Ovary (tissue), 7 donors: ENCODE measurements at regions not wholly inside any gene's neighbourhood (a gene's known extent, or its start where the extent isn't known, plus 50 kb on each side); places are given as distances from the start of the nearest gene placed in this dataset.
A peak's percentile ranks its signal among the peaks of the same experiment; 100 is the strongest.

Experiments
- DNase-seq, 5 donors: peaks; one replicate each; pipeline ENCODE4 v3.0.0-alpha.2; 2019 to 2020
- H3K27ac ChIP-seq, 2 donors: fragments of 200-600 bp; one replicate each; pipeline versions ENCODE4 v1.5.1 to v1.8.0; 2019 to 2022
- H3K27me3 ChIP-seq: fragments of 200-600 bp; one replicate; pipeline ENCODE4 v1.8.0; 2022
- H3K36me3 ChIP-seq: fragments of 200-600 bp; sonication (generic); one replicate; pipeline ENCODE4 v1.5.1; 2019
- H3K4me1 ChIP-seq: one replicate; pipeline ENCODE4 v1.8.1; 2013; ENCODE audit warnings: mild to moderate bottlenecking, moderate library complexity; ENCODE audit not compliant: insufficient read depth
- H3K4me3 ChIP-seq: fragments of 200-600 bp; sonication (generic); one replicate; pipeline ENCODE4 v1.5.1; 2017
- H3K9me3 ChIP-seq, 2 donors: fragments of 200-600 bp in 1 of 2; sonication (generic) in 1 of 2; one replicate each; pipeline versions ENCODE4 v1.5.1 to v1.8.1; 2013 to 2019; ENCODE audit warnings: mild to moderate bottlenecking in 1 of 2, moderate library complexity in 1 of 2
- EP300 ChIP-seq: sonication (generic); formaldehyde crosslinking; IDR thresholded peaks from one replicate; pipeline ENCODE4 v1.6.1; 2017; ENCODE audit warnings: antibody characterized with exemption
- POLR2A ChIP-seq: fragments of 450-650 bp; IDR thresholded peaks from one replicate; pipeline ENCODE4 v1.6.1; 2017; ENCODE audit warnings: antibody characterized with exemption, mild to moderate bottlenecking, moderate library complexity
- WGBS, 3 donors: extraction: QIAGEN DNeasy Blood & Tissue Kit in 1 of 3; methylation state at CpG; one replicate each; pipeline versions ENCODE4 v1.1.5 to v1.1.7; 2013 to 2017; 5-methylcytosine and 5-hydroxymethylcytosine counted together
- intact Hi-C, 4 donors: fragments of 100-400 bp; cut with DNase I; formaldehyde crosslinking; loops; one replicate each; pipeline versions ENCODE4 v1.11.0 to v1.15.1; 2022 to 2023
- TF ChIP-seq, protein P1 (sequence below), 3 donors: fragments of 450-650 bp in 2 of 3; fragments of 200-600 bp in 1 of 3; IDR thresholded peaks; one replicate each; pipeline versions ENCODE4 v1.5.1 to v1.8.0; 2016 to 2022; ENCODE audit warnings: antibody characterized with exemption in 3 of 3, mild to moderate bottlenecking in 1 of 3
- donor health status: DM: no; HTN: no; CAD: no; lungs with moderate emphysema.
- donor health status: DM: no; HTN: no; CAD: no.
- donor health status: Bipolar disorder and iron deficiency.
- donor health status: DM: no; HTN: no; CAD: no.
- donor health status: DM: yes; HTN: yes; CAD: no.

- intact Hi-C loops, result no loop called here
- H3K27me3 ChIP-seq, result no peaks in the 10 kb centered on the region
- WGBS, 3 donors, result 21 to 46% (median 39%) methylated on average over 1 of the region's 1 CpG
- DNase-seq, result no peak
- no peaks in the 10 kb centered on the region for H3K9me3 ChIP-seq
- H3K4me3 ChIP-seq, result no peak overlapping the region
- TF ChIP-seq, protein P1, sequence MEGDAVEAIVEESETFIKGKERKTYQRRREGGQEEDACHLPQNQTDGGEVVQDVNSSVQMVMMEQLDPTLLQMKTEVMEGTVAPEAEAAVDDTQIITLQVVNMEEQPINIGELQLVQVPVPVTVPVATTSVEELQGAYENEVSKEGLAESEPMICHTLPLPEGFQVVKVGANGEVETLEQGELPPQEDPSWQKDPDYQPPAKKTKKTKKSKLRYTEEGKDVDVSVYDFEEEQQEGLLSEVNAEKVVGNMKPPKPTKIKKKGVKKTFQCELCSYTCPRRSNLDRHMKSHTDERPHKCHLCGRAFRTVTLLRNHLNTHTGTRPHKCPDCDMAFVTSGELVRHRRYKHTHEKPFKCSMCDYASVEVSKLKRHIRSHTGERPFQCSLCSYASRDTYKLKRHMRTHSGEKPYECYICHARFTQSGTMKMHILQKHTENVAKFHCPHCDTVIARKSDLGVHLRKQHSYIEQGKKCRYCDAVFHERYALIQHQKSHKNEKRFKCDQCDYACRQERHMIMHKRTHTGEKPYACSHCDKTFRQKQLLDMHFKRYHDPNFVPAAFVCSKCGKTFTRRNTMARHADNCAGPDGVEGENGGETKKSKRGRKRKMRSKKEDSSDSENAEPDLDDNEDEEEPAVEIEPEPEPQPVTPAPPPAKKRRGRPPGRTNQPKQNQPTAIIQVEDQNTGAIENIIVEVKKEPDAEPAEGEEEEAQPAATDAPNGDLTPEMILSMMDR (IDR thresholded peaks at IDR 0.05), result no peak
- no peak for TF ChIP-seq POLR2A
- TF ChIP-seq EP300, result no peak
- no peaks in the 10 kb centered on the region for H3K4me1 ChIP-seq
- H3K27ac ChIP-seq, result no peak overlapping the region
- H3K36me3 ChIP-seq, result no peaks in the 10 kb centered on the region
Observed at GRCh38 chr6:120590611-120591010, 743.7 kb downstream of the TBC1D32 start.

- Histone ChIP-seq H3K27ac (no peak overlapping the region), H3K9me3 (no peaks in the 10 kb centered on the region), H3K36me3 (no peaks in the 10 kb centered on the region), H3K4me3 (no peak overlapping the region), H3K27me3 (no peaks in the 10 kb centered on the region), H3K4me1 (no peaks in the 10 kb centered on the region)
- intact Hi-C loops, result no loop called here
- no peak for DNase-seq
- TF ChIP-seq EP300 (no peak), POLR2A (no peak)
- TF ChIP-seq, protein P1 (IDR thresholded peaks at IDR 0.05), result no peak
- 63 to 68% (median 65%) methylated on average over 4 of the region's 4 CpGs for WGBS, 3 donors
Observed at GRCh38 chr6:120588424-120588823, 745.9 kb downstream of the TBC1D32 start.

DNA sequence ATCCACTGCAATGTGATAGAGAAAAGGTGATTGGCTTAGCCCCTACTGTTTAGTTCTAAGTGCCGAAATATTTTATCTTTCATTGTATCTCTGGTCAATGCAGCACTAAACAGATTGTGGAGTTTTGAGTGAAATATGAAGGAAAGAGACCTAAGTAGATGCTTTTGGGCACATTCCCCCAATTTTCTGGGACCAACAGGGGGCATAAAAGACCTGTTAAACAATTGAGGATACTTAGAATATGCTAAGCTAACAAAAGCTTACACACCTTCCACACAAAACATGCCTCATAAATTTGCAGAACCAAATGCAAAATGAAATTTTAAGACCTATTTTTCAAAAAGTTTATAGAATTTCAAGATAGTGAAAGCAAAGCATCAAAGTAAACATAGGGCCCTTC lies 746.9 kb downstream of the TBC1D32 start:
- Histone ChIP-seq H3K27ac (no peak overlapping the region), H3K4me1 (no peaks in the 10 kb centered on the region), H3K4me3 (no peak overlapping the region), H3K9me3 (no peaks in the 10 kb centered on the region), H3K36me3 (no peaks in the 10 kb centered on the region), H3K27me3 (no peaks in the 10 kb centered on the region)
- intact Hi-C loops, result no loop called here
- TF ChIP-seq EP300 (no peak), POLR2A (no peak)
- TF ChIP-seq, protein P1 (IDR thresholded peaks at IDR 0.05), result no peak
- 2 to 64% (median 63%) methylated on average over 1 of the region's 1 CpG for WGBS, 3 donors
- no peak for DNase-seq

DNA sequence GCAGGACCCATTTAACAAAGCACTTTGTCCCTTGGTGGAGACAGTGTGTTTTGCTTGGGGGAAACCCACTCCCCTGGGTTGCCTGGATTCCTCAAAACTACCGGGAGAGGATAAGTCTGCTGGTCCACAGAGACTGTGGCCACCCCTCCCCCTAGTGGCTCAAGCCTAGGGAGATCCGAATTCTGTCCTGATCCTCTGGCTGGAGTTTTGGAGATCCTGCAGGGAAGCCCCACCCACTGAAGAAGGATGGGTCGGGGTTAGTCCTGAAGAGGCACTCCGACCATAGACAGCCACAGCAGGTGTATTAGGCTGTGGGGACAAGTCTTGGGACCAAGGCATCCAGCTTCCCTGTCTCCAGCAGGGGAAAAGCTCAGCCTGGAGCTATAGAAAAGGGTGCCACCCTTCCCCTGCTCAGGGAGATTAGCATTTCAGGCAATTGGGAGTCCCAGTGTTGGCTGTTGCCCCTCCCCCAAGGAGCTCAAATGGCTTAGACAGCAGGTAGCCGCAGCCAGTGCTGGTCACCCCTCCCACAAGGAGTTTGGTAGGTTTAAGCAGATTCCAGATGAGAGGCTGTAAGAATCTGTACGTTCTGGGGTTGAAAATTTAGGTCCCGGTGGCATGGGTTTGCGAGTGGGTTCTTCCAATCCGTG lies 750.0 kb downstream of the TBC1D32 start:
- TF ChIP-seq POLR2A (no peak), EP300 (no peak)
- TF ChIP-seq, protein P1 (IDR thresholded peaks at IDR 0.05), result no peak
- H3K4me3 ChIP-seq, result no peak overlapping the region
- no peaks in the 10 kb centered on the region for H3K27me3 ChIP-seq
- no peaks in the 10 kb centered on the region for H3K36me3 ChIP-seq
- no peaks in the 10 kb centered on the region for H3K4me1 ChIP-seq
- intact Hi-C loops, result no loop called here
- no peaks in the 10 kb centered on the region for H3K9me3 ChIP-seq
- no peak overlapping the region for H3K27ac ChIP-seq
- DNase-seq, result peak in 1 of 5 donors; percentile 1
- WGBS, 3 donors, result 80 to 83% (median 81%) methylated on average over 9 of the region's 9 CpGs
